HG02973 (cell line): ENCODE measurements at regions not wholly inside any gene's neighbourhood (a gene's known extent, or its start where the extent isn't known, plus 50 kb on each side); places are given as distances from the start of the nearest gene placed in this dataset.

Experiments
- ATAC-seq: cut with Tn5 transposase; IDR thresholded peaks from one replicate; pipeline ENCODE4 v1.9.1; 2021; ENCODE audit warnings: moderate library complexity; ENCODE audit not compliant: unreplicated experiment

- ATAC-seq = no peak
Observed at GRCh38 chr9:11312966-11313365, 700.2 kb upstream of the PTPRD start.

DNA sequence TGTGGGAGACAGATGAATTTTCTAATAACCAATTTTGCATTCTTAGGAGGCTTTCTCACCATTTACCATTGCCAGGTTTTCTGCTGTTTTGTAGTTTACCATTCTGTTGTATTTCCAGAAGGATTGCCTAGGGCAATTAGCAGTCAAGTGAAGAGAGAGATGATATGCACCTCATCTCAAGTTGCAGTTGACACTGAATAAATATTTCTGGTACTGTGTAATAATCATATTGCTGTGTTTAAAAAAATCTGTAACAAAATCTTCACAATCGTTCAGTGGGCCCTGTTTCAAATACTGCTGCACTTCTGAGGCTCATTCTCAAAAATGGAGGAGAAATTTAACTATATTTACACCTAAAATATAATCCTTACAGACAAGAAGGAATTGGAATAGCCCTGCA is 706.1 kb upstream of the PTPRD start:
- no peak for ATAC-seq

DNA sequence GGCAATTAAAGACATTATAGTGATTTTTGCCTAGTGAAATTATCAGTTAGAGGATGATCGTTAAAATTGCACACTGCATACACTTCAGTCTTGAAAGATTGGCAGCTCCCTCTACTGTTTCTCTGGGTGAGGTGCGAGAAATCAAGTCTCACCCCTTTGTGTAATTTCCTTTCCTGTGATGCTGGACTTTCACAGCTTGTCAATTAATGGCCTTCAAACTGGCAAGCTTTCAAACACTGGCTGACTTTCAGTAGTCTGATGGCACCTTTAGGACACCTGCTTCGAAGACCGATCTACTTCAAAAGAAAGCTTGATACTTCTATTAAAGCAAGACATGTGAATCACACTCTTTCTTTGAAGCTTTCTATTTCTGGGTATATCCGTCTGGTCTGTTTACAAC is 706.7 kb upstream of the PTPRD start:
- ATAC-seq = no peak

- ATAC-seq = no peak
Observed at GRCh38 chr9:11320989-11321388, 708.2 kb upstream of the PTPRD start.

- ATAC-seq = no peak
Observed at GRCh38 chr9:11323457-11323856, 710.7 kb upstream of the PTPRD start.

- no peak for ATAC-seq
Observed at GRCh38 chr9:11326231-11326630, 713.4 kb upstream of the PTPRD start.

DNA sequence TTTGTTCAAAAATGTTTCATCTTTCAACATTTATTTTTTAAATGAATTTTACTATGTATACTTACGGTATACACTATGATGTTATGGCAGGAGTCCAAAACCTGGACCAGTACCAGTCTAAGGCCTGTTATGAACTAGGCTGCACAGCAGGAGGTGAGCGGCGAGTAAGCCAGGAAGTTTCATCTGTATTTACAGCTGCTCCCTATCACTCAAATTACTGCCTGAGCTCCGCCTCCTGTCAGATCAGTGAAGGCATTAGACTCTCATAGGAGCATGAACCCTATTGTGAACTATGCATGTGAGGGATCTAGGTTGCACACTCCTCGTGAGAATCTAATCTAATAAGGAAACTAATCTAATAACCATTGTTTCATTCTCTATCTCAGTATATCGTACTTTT is 715.5 kb upstream of the PTPRD start:
- ATAC-seq = no peak

- ATAC-seq = no peak
Observed at GRCh38 chr9:11335011-11335410, 722.2 kb upstream of the PTPRD start.

DNA sequence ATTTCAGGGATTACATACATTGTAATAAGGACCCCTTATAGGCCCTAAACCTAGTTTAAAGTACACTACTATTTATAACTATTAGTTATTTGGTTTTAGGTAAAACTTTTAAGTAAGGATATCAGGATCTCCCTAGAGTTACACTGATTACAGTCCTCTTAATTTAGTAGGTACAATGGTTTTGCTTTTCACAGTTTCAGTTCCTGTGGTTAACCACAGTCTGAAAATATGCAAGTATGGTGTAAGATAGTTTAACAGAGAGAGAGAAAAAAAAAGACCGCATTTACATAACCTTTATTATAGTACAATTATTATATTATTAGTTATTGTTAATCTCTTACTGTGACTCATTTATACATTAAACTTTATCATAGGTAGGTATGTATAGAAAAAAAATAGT is 725.3 kb upstream of the PTPRD start:
- ATAC-seq = peak; percentile 89

GRCh38 chr9:11340654-11341053 is 727.9 kb upstream of the PTPRD start:
- no peak for ATAC-seq

DNA sequence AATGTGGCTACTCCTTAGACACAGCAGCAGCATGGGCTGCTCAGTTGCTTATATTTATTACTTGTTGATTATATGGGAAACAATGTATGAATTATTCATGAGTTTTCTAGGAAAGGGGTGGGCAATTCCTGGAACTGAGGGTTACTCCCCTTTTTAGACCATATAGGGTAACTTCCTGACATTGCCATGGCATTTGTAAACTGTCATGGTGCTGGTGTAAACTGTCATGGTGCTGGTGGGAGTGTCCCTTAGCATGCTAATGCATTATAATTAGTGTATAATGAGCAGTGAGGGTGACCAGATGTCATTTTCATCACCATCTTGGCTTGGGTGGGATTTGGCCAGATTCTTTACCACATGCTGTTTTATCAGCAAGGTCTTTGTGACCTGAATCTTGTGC is 734.6 kb upstream of the PTPRD start:
- ATAC-seq = no peak

DNA sequence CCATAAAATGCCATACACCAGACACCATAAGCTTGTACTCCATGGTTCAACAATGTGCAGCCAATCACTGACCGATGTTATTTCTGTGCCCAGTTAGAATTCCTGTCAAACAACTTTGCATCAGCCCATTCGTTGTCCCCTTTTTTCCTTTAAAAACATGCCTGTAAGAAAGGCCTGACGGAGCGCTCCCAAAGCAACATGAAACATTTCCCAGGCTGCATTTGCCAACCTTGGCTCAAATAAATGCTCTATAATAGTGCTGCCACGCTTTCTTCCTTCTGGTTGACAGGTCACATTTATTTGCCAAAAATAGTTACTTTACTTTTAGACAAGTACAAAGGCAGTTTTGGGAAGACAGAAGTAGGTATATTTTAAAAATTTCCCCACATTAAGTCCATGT is 735.6 kb upstream of the PTPRD start:
- no peak for ATAC-seq

GRCh38 chr9:11349187-11349586 is 736.4 kb upstream of the PTPRD start:
- ATAC-seq = no peak

DNA sequence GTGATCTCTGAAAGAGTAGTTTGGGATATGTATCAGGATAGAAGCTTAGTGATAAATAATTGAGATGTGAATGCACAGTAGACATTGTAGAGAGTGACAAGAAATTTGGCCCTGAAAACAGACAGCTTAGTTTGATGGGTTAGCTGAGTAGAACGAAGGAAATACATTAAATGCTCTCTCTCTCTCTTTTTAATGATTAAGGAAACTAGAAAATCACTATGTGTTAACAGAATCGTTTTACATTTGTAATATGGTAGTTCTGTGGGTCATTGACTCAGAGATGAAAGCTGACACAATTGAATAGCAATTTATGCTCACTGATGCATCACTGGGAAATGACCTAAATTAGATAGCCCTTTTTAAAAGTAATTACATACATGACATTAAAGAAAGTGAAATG is 739.8 kb upstream of the PTPRD start:
- ATAC-seq = no peak

DNA sequence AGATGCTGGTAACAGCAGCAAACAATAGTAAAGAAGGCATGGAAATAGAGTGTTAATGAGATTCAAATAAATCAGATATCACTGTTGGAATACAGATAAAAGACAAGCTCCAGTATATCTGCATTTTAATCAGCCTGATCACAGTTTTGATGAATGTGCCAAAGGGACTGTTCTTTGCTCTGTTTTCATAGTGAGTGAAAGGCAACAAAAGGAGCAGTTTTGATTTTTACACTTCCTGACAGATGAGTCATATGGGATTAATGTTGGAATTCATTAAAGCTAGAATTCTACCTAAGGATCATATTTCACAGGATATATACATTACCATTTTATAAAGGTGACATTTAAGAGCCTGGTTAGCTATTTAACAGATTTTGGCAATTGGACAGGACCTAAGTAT is 743.3 kb upstream of the PTPRD start:
- no peak for ATAC-seq

DNA sequence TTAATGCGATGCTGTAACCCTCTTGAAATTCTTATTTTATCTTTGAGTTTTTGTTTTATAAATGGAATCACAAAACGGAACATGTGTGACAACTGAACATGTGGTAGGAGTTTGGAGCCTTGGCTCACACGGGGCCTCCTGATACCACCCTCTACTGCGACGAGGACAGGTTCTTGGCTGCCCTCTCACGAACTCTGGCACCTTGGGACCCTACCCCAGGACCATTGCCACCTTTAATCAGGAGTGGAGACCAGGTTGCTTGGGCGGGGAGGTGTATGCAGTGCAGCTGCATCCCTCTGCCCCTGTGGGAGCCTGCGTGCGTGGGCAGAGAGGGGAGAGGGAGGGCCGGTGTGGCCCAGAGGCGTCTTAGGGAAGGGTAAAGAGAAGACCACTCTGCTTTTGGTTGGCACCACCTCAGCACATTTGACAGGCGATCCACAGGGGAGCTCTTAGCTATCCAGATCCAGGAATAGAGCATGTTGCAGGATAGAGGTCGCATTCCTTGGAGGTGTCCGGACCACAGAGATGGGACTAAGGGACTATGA is 753.9 kb upstream of the PTPRD start:
- no peak for ATAC-seq

DNA sequence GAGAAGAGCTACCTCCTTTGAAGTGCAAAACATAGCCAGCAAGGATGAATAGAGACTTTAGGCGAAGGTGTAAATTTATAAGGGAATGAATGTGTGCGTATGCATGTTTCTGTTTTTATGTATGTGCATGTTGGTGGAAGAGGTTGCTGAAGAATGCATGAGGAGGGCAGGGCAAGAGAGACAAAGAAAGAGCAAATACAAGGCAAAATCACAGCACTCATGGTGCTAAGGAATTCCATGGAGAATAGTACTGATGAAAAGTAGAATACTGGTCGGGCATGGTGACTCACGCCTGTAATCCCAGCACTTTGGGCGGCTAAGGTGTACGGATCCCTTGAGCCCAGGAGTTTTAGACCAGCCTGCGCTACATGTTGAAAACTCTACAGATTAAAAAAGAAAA is 762.1 kb upstream of the PTPRD start:
- ATAC-seq = no peak

DNA sequence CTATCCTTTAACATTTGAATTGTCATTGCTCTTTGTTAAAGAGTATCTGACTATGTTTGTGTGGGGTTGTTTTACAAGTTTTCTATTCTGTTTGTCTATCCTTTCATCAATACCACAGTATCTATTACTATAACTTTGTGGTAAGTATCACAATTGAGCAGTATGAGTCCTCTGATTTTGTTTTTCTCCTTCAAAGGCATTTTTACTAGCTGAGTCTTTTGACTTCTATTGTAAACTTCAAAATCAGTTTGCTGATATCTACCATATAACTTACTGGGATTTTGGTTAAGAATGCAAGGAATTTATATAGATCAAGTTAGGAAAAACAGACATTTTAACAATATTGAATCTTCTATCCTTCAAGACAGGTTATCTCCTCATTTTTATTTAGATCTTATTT is 789.8 kb upstream of the PTPRD start:
- no peak for ATAC-seq

DNA sequence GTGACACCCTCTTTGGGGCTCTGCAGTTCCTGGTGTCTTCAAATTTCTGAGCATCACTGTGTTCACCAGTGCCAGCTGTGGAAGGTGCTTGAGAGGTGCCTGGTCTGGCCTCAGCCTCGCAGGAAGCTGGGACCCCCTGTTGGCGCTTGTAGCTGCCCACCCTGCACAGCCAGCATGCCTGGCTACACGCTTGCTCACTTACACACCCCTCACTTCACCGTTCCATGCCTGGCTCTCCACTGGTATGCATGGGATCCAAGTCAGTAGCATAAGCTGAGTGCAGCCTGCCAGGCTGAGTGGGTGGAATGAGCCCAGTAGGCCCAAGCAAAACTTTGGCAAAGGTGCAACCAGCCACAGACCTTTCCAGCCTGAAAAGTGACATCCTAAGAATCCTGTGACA is 801.4 kb upstream of the PTPRD start:
- ATAC-seq = no peak

GRCh38 chr9:11417782-11418181 is 805.0 kb upstream of the PTPRD start:
- ATAC-seq = no peak

DNA sequence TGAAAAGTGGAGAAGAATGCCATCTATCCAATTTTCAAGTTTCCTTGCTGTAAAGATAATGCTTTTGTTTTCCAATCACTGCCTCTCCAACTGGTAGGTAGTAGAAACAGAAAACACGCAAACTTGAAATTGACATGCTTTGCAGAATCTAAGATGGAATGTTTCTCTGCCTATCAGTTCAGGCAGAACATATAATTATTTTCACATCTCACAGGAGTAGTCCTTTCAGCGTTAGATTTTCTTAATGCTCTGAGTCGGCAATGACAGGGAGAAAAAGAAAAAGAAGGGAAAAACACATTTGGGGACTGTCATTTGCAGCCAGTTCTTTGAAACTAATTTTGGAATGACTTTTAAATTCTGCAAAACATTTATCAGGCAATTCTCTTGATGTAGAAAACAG is 818.7 kb upstream of the PTPRD start:
- ATAC-seq = no peak

- no peak for ATAC-seq
Observed at GRCh38 chr9:11432361-11432760, 819.6 kb upstream of the PTPRD start.

GRCh38 chr9:11443631-11444030 is 830.8 kb upstream of the PTPRD start:
- ATAC-seq = no peak
